LHCN-M2 (cell line): ENCODE measurements at regions not wholly inside any gene's neighbourhood (a gene's known extent, or its start where the extent isn't known, plus 50 kb on each side); places are given as distances from the start of the nearest gene placed in this dataset.
"Not testable (repeated sequence)": the region's sequence is repeated elsewhere in the genome, so short reads cannot be mapped to it uniquely, and the experiment has no call there.

ENCODE experiments used
- DNase-seq: peaks from one replicate; pipeline ENCODE4 v3.0.0-alpha.2; 2012; ENCODE audit warnings: low read depth

DNA sequence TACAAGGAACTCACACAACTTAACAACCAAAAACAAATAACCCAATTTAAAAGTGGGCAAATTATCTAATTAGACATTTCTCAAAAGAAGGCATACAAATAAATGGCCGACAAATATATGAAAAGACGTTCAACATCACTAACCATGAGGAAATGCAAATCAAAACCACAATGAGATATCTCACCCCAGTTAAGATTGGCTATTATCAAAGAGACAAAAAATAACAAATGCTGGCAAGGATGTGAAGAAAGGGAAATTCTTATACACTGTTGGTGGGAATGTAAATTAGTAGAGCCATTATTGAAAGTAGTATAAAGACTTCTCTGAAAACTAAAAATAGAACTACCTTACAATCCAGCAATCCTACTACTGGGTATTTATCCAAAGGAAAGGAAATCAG is 96.7 kb upstream of the SIRPG start:
- no peak for DNase-seq

DNA sequence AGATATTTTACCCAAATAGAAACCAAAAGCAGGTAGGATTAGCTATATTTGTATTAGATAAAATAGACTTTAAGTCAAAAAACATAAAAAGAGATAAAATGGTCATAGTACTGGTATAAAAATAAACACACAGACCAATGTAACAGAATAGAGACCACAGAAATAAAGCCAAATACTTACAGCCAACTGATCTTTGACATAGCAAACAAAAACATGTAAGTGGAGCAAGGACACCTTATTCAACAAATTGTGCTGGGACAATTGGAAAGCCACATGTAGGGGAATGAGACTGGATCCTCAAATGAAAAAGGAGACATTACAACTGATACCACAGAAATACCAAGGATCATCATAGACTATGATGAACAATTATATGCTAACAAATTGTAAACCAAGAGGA is 94.5 kb upstream of the SIRPG start:
- no peak for DNase-seq

- DNase-seq = no peak
Measured at GRCh38 chr20:1748777-1749176, 91.2 kb upstream of the SIRPG start.

- DNase-seq = no peak
Measured at GRCh38 chr20:1747953-1748577, 90.5 kb upstream of the SIRPG start.

GRCh38 chr20:1742049-1742434 is 84.5 kb upstream of the SIRPG start:
- not testable (repeated sequence) for DNase-seq

DNA sequence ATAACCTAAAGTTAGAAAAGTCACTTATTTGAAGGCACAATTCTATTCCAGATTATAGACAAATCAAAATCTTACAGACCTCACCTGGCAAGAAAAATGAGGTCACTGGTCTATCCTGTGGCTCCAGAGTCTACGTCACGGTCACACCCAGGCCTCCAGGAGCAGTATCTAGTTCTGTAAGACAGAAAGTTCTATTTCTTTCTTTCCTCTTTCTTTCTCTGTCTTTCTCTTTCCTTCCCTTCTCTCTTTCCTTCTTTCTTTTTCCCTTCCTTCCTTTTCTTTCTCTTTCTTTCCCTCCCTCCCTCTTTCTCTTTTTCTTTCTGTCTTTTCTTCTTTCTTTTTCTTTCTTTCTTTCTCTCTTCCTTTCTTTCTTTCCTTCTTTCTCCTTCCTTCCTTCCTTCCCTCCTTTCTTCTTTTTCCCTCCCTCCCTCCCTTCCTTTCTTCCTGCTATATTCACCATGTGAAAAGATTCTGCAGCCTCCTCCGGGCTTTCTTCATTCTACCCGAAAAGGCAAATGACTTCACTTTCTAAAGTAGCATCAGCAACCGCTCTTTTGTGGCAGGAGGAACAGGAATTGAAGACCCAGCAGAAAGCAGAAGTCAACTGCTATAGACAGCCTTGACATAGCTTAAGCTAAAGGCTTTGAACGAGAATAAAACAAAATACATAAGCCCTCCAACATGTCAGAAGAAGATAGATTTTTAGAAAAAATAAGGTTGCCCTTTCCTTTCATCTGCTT is 83.9 kb upstream of the SIRPG start:
- no peak for DNase-seq

- DNase-seq = no peak
Measured at GRCh38 chr20:1737134-1737533, 79.6 kb upstream of the SIRPG start.

- no peak for DNase-seq
Measured at GRCh38 chr20:1735417-1736089, 78.0 kb upstream of the SIRPG start.

DNA sequence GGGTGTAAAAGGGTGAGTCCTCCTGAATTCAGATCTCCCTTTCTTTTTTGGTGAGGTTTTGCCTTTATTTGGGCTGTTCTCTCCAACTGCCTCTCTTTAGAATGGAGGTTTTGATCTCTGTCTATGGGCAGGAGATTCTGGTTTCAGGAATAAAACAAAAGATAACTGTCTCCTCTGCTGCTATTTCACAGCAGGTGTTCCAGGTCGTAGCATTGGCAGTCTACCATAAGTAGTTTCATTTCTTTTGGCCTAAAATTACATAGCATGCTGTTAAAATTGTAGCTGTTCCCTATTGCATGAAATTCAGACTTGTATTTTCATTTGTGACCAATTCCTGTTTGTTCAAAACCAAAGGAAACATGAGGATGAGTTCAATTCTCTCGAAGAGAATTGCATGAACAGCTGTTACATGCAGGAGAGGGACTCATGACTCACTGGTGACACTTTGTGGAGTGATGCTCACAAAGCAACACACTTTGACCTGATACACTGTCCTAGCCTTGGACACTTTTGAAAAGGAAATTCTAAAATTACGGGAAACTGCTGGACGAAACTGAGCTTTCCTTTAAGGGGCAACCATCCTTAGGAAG is 76.8 kb upstream of the SIRPG start:
- peak; percentile 59 for DNase-seq

- not testable (repeated sequence) for DNase-seq
Measured at GRCh38 chr20:1731828-1732375, 74.3 kb upstream of the SIRPG start.

DNA sequence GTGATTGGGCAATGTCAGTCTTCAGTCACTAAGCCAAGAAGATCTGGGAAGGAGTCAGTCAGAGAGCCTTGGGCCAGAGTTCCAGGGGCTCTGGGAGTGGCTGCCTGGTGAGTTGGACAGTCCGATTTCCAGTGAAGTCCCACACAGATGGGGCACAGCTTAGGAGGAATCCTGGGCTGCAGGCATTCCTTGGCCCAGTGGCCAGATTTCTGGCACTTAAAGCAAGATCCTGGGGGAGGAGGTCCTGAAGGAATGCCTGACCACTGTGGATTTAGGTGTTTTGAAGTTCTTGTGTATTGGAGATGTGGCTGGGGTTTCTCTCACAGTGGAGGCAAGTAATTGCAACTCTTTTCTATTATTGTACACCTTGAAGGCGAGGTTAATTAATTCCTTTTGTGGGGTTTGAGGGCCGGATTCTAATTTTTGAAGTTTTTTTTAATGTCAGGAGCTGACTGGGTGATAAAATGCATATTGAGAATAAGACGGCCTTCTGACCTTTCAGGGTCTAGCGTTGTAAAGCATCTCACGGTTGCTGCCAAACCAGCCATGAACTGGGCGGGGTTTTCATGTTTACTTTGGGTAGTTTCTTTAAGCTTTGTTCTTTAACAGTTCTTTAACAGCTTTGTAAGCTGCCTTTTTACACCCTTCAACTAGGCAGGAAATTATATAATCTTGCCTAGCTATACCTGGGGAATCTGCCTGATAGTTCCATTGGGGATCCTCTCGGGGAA is 73.6 kb upstream of the SIRPG start:
- not testable (repeated sequence) for DNase-seq

DNA sequence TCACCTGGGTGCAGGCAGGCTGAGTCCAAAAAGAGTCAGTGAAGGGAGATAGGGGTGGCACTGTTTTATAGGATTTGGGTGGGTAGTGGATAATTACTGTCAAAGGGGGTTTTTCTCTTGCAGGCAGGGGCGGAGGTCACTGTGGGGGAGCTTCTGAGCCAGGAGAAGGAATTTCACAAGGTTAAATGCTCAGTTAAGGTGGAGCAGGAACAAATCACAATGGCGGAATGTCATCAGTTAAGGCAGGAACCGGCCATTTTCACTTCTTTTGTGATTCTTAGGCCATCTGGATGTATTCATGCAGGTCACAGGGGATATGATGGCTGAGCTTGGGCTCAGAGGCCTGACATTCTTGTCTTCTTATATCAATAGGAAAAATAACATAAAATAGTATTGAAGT is 69.7 kb upstream of the SIRPG start:
- DNase-seq = not testable (repeated sequence)

GRCh38 chr20:1724901-1725300 is 67.3 kb upstream of the SIRPG start:
- no peak for DNase-seq

GRCh38 chr20:1722513-1723050 is 65.0 kb upstream of the SIRPG start:
- DNase-seq = no peak

DNA sequence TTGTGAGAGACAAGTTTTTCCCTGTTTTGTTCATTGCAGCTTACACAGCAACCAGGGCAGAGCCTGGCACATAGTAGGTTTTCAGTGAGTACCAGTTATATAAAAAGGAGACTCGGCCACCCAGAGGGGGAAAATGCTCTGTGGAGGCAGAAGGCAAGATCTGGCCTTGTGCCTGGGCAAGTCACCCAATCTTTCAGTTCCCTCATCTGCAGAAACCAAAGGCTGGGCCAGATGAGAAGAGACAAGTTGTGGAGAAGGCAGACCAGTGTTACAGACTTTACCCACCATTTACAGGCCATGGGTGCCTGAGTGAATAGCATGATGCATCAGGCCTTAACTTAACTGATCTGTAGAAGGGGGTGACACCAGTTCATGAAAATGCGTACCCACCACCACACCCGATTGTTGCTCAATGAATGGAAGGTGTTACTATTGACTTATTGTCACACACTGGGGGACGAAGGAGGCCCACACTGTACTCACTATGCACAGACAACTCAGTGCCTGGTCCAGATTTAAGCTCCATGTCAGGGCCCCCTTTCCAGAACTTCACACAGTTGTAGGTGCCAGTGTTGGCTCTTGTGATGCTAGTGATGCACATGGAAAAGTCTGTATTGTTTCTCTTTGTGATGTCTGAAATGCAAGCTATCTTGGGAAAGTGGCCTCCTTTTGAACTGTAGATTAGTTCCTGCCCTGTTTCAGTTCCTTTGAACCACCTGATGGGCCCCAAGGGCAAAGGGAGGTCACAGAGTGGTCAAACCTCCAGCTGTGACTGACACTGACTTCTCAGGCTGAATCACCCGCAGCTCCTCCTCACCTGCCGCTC is 64.3 kb upstream of the SIRPG start:
- DNase-seq = no peak

GRCh38 chr20:1720845-1721475 is 63.4 kb upstream of the SIRPG start:
- DNase-seq = no peak

DNA sequence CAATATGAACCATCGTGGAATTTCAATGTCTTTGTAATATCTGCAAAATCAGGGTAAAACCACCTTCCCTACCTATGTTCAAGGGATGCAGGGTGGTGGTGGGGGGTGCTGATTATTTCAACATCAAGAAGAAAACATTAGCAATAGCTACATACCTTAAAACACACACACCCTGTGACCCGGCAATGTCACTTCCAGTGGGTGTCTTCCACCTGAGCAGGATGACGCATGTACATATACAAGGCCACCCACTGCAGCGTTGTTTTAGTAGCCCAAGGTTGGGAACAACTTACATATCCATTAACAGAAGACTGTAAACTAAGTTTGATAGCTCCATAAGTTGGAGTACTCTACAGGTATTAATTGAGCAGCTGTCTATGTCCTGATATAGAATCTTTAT is 62.6 kb upstream of the SIRPG start:
- no peak for DNase-seq

DNA sequence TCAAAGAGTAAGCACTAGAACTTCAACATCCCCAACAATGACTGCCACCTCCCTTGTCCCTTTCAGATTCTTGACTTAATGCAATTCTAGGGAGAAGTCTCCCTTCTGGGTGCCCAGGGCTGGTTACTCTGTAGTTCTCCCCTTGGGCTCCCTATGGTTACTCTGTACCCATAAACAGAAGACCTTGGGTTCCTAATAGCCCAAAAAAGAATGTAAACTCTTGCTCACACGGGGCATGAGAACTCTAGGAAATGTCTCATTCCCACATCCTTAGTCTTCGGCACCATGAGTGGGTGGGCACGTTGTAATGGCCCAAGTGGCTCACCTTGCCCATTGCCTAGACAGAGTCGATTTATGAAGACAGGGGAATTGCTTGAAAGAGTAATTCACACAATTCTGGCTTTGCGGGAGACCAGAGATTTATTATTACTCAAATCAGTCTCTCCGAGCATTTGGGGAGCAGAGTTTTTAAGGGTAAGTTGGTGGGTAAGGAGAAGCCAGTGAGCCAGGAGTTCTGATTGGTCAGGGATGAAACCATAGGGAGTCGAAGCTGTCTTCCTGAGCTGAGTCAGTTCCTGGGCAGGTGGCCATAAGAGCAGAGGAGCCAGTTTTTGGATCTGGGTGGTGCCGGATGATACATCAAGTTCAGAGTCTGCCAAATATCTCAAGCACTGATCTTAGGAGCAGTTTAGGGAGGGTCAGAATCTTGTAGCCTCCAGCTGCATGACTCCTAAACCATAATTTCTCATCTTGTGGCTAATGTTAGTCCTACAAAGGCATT is 61.2 kb upstream of the SIRPG start:
- DNase-seq = peak; percentile 46
